ENCODE measurements at regions not wholly inside any gene's neighbourhood (a gene's known extent, or its start where the extent isn't known, plus 50 kb on each side); places are given as distances from the start of the nearest gene placed in this dataset.

GRCh38 chr2:5991305-5991968, 299.3 kb downstream of the SOX11 start:
- DNase-seq: no peak

- no peak for DNase-seq
Observed at GRCh38 chr2:5995832-5996231, 303.6 kb downstream of the SOX11 start.

- DNase-seq: no peak
Observed at GRCh38 chr2:6008186-6008585, 316.0 kb downstream of the SOX11 start.

- DNase-seq: no peak
Observed at GRCh38 chr2:6008726-6009125, 316.5 kb downstream of the SOX11 start.

GRCh38 chr2:6010163-6010562, 318.0 kb downstream of the SOX11 start:
- no peak for DNase-seq

GRCh38 chr2:6011921-6012320, 319.7 kb downstream of the SOX11 start:
- no peak for DNase-seq

- no peak for DNase-seq
Observed at GRCh38 chr2:6017736-6018286, 325.6 kb downstream of the SOX11 start.

- DNase-seq: no peak
Observed at GRCh38 chr2:6024229-6024628, 332.0 kb downstream of the SOX11 start.

GRCh38 chr2:6024784-6025183, 332.6 kb downstream of the SOX11 start:
- no peak for DNase-seq

GRCh38 chr2:6025391-6025790, 333.2 kb downstream of the SOX11 start:
- no peak for DNase-seq

- DNase-seq: no peak
Observed at GRCh38 chr2:6027066-6027465, 334.9 kb downstream of the SOX11 start.

GRCh38 chr2:6031200-6031867, 339.1 kb downstream of the SOX11 start:
- DNase-seq: no peak

GRCh38 chr2:6036211-6036610, 344.0 kb downstream of the SOX11 start:
- no peak for DNase-seq

GRCh38 chr2:6043238-6043637, 351.1 kb downstream of the SOX11 start:
- DNase-seq: no peak

GRCh38 chr2:6052649-6053048, 360.5 kb downstream of the SOX11 start:
- DNase-seq: no peak

- DNase-seq: no peak
Observed at GRCh38 chr2:6053743-6054142, 361.6 kb downstream of the SOX11 start.

- no peak for DNase-seq
Observed at GRCh38 chr2:6054161-6054671, 362.0 kb downstream of the SOX11 start.

- no peak for DNase-seq
Observed at GRCh38 chr2:6060992-6061663, 368.9 kb downstream of the SOX11 start.

- no peak for DNase-seq
Observed at GRCh38 chr2:6064757-6065156, 372.6 kb downstream of the SOX11 start.

GRCh38 chr2:6065703-6066102, 373.5 kb downstream of the SOX11 start:
- no peak for DNase-seq

GRCh38 chr2:6067089-6067488, 374.9 kb downstream of the SOX11 start:
- no peak for DNase-seq

- DNase-seq: no peak
Observed at GRCh38 chr2:6067806-6068205, 375.6 kb downstream of the SOX11 start.

GRCh38 chr2:6068429-6068828, 376.2 kb downstream of the SOX11 start:
- no peak for DNase-seq

GRCh38 chr2:6069381-6069780, 377.2 kb downstream of the SOX11 start:
- no peak for DNase-seq
